OCI-LY7 (cell line): ENCODE measurements at regions not wholly inside any gene's neighbourhood (a gene's known extent, or its start where the extent isn't known, plus 50 kb on each side); places are given as distances from the start of the nearest gene placed in this dataset.

Source experiments
- BruUV-seq: library from RNA; stranded (reverse); fragments of 400-500 nt; replicated peaks from 2 replicates; lab custom pipeline; 2021; lab: Mats Ljungman, UMichigan
- CTCF ChIA-PET: fragments of 300-600 bp; sonication (Branson Sonifier 250); formaldehyde crosslinking; loops from one replicate; lab custom pipeline; 2022; ENCODE audit warnings: antibody characterized with exemption; ENCODE audit not compliant: unreplicated experiment; lab: Charles Lee
- POLR2A ChIA-PET: fragments of 300-600 bp; sonication (Branson Sonifier 250); formaldehyde crosslinking; loops from one replicate; lab custom pipeline; 2022; ENCODE audit warnings: antibody characterized with exemption; lab: Charles Lee
- DNase-seq: peaks from one replicate; pipeline ENCODE4 v3.0.0-alpha.2; 2015; ENCODE audit warnings: low spot score
- H2AFZ ChIP-seq: fragments of 200-600 bp; sonication (generic), shearing (Covaris generic); 2 replicates; pipeline ENCODE4 v1.6.1; 2014; ENCODE audit warnings: mild to moderate bottlenecking, antibody characterized with exemption, low read length, moderate library complexity
- H3K27ac ChIP-seq: fragments of 200-600 bp; sonication (generic); 2 replicates; pipeline ENCODE4 v1.5.1; 2014; ENCODE audit warnings: mixed run types, low read depth, mild to moderate bottlenecking, moderate library complexity, low read length, inconsistent platforms; ENCODE audit not compliant: poor library complexity, severe bottlenecking
- H3K36me3 ChIP-seq: fragments of 200-600 bp; sonication (generic); 2 replicates; pipeline ENCODE4 v1.6.1; 2014; ENCODE audit warnings: mild to moderate bottlenecking, antibody characterized with exemption, low read length, moderate library complexity, mixed read lengths; ENCODE audit not compliant: insufficient read depth
- H3K4me1 ChIP-seq: fragments of 200-600 bp; sonication (generic); 2 replicates; pipeline ENCODE4 v1.5.1; 2014; ENCODE audit warnings: mild to moderate bottlenecking, low read length; ENCODE audit not compliant: insufficient read depth, poor library complexity, severe bottlenecking
- H3K4me2 ChIP-seq: fragments of 200-600 bp; sonication (generic); 2 replicates; pipeline ENCODE4 v1.6.1; 2014; ENCODE audit warnings: mild to moderate bottlenecking, low read length
- H3K4me3 ChIP-seq: fragments of 200-600 bp; sonication (generic); 2 replicates; pipeline ENCODE4 v1.5.1; 2014; ENCODE audit warnings: mild to moderate bottlenecking, low read depth, low read length; ENCODE audit not compliant: poor library complexity, severe bottlenecking
- H3K79me2 ChIP-seq: fragments of 200-600 bp; sonication (generic); 2 replicates; pipeline ENCODE4 v1.6.1; 2016; ENCODE audit warnings: low read depth, mild to moderate bottlenecking, low read length, moderate library complexity, mixed read lengths; ENCODE audit not compliant: insufficient read depth
- H3K9me2 ChIP-seq: fragments of 200-600 bp; sonication (generic); 2 replicates; pipeline ENCODE4 v1.6.1; 2016; ENCODE audit warnings: mild to moderate bottlenecking, low read length, mixed read lengths; ENCODE audit not compliant: insufficient read depth
- H3K9me3 ChIP-seq: fragments of 200-600 bp; sonication (generic); 2 replicates; pipeline ENCODE4 v1.6.1; 2014; ENCODE audit warnings: mild to moderate bottlenecking, mixed run types, low read length, mixed read lengths
- H4K20me1 ChIP-seq: fragments of 200-600 bp; sonication (generic); 2 replicates; pipeline ENCODE4 v1.6.1; 2014; ENCODE audit warnings: mild to moderate bottlenecking, antibody characterized with exemption, low read length, moderate library complexity, mixed read lengths; ENCODE audit not compliant: insufficient read depth
- EZH2phosphoT487 ChIP-seq: fragments of 200-600 bp; sonication (generic); IDR thresholded peaks from 2 replicates; pipeline ENCODE4 v1.6.1; 2018; ENCODE audit warnings: low read depth, borderline replicate concordance, mild to moderate bottlenecking, mixed run types, antibody characterized with exemption, low read length, moderate library complexity, mixed read lengths
- intact Hi-C: fragments of 100-400 bp; cut with micrococcal nuclease; formaldehyde crosslinking; loops from one replicate; pipeline ENCODE4 v1.10.0; 2022; ENCODE audit not compliant: unreplicated experiment
- TF ChIP-seq, protein P1 (sequence below): fragments of 200-600 bp; sonication (generic); conservative IDR thresholded peaks from 2 replicates; pipeline ENCODE4 v1.5.1; 2014; ENCODE audit warnings: mild to moderate bottlenecking, antibody characterized with exemption, low read length, moderate library complexity, mixed read lengths

DNA sequence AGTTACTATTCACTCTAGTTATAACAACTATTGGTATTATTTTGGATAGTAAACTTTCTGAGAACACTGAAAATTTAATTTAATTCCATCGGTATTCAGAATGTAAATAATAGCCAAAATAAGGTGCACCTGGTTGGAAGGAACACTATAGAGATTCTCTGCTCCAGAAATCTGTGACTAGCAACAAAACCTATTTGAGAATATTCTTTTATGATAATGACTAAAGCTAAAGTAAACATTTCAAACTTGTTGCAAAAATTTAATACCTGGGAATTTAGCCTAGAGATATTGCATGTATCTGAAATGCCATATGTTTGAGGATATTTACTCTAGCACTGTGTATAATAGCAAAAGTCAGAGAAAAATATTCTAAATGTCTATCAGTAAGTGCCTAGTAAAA, 144.1 kb downstream of the PLK2 start:
- H3K79me2 ChIP-seq: no peaks in the 10 kb centered on the region
- no peak for DNase-seq
- no TSS peak for BruUV-seq
- H4K20me1 ChIP-seq: no peaks in the 10 kb centered on the region
- H3K36me3 ChIP-seq: no peaks in the 10 kb centered on the region
- no peaks in the 10 kb centered on the region for H3K4me1 ChIP-seq
- no peak overlapping the region for H3K4me2 ChIP-seq
- H3K9me2 ChIP-seq: no peaks in the 10 kb centered on the region
- ChIA-PET POLR2A (interaction anchor here (0.8 kb wide), 1 partner anchor 10 kb away, joined by 4 read pairs; no protein-coding TSS in a partner anchor), CTCF (no interaction called here)
- no peak for TF ChIP-seq EZH2phosphoT487
- TF ChIP-seq, protein P1, sequence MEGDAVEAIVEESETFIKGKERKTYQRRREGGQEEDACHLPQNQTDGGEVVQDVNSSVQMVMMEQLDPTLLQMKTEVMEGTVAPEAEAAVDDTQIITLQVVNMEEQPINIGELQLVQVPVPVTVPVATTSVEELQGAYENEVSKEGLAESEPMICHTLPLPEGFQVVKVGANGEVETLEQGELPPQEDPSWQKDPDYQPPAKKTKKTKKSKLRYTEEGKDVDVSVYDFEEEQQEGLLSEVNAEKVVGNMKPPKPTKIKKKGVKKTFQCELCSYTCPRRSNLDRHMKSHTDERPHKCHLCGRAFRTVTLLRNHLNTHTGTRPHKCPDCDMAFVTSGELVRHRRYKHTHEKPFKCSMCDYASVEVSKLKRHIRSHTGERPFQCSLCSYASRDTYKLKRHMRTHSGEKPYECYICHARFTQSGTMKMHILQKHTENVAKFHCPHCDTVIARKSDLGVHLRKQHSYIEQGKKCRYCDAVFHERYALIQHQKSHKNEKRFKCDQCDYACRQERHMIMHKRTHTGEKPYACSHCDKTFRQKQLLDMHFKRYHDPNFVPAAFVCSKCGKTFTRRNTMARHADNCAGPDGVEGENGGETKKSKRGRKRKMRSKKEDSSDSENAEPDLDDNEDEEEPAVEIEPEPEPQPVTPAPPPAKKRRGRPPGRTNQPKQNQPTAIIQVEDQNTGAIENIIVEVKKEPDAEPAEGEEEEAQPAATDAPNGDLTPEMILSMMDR: no peak
- no peak overlapping the region for H3K27ac ChIP-seq
- intact Hi-C loops: no loop called here
- H2AFZ ChIP-seq: no peak overlapping the region
- no peaks in the 10 kb centered on the region for H3K9me3 ChIP-seq
- H3K4me3 ChIP-seq: no peak overlapping the region

- no TSS peak for BruUV-seq
- no peaks in the 10 kb centered on the region for H3K9me2 ChIP-seq
- H3K27ac ChIP-seq: no peak overlapping the region
- no peak overlapping the region for H2AFZ ChIP-seq
- TF ChIP-seq, protein P1: no peak
- no peak for TF ChIP-seq EZH2phosphoT487
- no peak overlapping the region for H3K4me3 ChIP-seq
- ChIA-PET CTCF (no interaction called here), POLR2A (no interaction called here)
- H3K4me2 ChIP-seq: no peak overlapping the region
- intact Hi-C loops: no loop called here
- no peaks in the 10 kb centered on the region for H3K36me3 ChIP-seq
- DNase-seq: no peak
- no peaks in the 10 kb centered on the region for H4K20me1 ChIP-seq
- no peaks in the 10 kb centered on the region for H3K79me2 ChIP-seq
- H3K9me3 ChIP-seq: no peaks in the 10 kb centered on the region
- no peaks in the 10 kb centered on the region for H3K4me1 ChIP-seq
Measured at GRCh38 chr5:58314356-58315210, 145.3 kb downstream of the PLK2 start.

DNA sequence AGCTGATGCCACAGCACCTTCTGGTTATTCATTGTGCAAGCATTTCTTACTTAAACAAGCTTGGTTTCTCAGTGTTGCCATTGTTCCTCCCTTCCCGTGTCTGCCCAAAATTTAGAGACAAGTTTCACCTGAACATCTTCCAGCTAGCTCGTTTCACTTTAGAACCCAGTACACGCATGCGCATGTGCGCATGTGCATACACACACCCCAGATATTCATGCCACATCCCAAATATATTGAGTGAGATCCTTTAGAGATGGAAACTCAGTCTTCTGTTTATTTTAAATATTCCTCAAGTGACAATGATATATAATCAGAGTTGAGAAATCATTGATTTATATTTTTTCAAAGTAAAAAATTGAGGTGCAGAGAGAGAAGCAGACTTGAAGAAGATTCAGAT, 147.6 kb downstream of the PLK2 start:
- no peaks in the 10 kb centered on the region for H4K20me1 ChIP-seq
- intact Hi-C loops: no loop called here
- TF ChIP-seq, protein P1: no peak
- TF ChIP-seq EZH2phosphoT487: no peak
- CTCF ChIA-PET: no interaction called here
- no peak for DNase-seq
- no peaks in the 10 kb centered on the region for H3K4me1 ChIP-seq
- H3K4me3 ChIP-seq: no peak overlapping the region
- no peak overlapping the region for H3K4me2 ChIP-seq
- H3K79me2 ChIP-seq: no peaks in the 10 kb centered on the region
- H3K9me3 ChIP-seq: no peaks in the 10 kb centered on the region
- H3K9me2 ChIP-seq: no peaks in the 10 kb centered on the region
- no peak overlapping the region for H2AFZ ChIP-seq
- no peaks in the 10 kb centered on the region for H3K36me3 ChIP-seq
- no peak overlapping the region for H3K27ac ChIP-seq
- no TSS peak for BruUV-seq
- POLR2A ChIA-PET: no interaction called here
